ENCODE measurements at regions not wholly inside any gene's neighbourhood (a gene's known extent, or its start where the extent isn't known, plus 50 kb on each side); places are given as distances from the start of the nearest gene placed in this dataset.

DNA sequence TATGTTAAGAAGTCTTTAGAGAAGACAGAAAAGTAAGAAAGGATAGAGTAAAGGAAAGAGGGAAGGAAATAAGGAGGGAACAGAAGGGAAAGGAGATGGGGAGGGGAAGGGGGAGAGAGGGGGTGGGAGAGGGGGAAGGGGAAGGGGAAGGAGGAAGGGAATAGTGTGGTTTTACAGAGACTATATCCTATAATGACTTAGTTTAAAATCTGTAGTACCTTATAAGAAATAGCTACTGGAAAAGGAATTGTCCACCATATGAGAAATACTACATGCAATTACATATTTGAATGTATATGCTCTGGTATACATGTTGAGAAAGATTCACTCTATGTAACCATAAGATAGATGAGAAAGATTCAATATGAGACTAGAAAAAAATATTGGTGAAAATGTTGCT lies 1042.3 kb downstream of the BRINP3 start:
- TF ChIP-seq, protein P1, sequence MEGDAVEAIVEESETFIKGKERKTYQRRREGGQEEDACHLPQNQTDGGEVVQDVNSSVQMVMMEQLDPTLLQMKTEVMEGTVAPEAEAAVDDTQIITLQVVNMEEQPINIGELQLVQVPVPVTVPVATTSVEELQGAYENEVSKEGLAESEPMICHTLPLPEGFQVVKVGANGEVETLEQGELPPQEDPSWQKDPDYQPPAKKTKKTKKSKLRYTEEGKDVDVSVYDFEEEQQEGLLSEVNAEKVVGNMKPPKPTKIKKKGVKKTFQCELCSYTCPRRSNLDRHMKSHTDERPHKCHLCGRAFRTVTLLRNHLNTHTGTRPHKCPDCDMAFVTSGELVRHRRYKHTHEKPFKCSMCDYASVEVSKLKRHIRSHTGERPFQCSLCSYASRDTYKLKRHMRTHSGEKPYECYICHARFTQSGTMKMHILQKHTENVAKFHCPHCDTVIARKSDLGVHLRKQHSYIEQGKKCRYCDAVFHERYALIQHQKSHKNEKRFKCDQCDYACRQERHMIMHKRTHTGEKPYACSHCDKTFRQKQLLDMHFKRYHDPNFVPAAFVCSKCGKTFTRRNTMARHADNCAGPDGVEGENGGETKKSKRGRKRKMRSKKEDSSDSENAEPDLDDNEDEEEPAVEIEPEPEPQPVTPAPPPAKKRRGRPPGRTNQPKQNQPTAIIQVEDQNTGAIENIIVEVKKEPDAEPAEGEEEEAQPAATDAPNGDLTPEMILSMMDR (IDR thresholded peaks at IDR 0.05) = no peak
- no peak for TF ChIP-seq POLR2A (IDR thresholded peaks at IDR 0.05)

Data from right lobe of liver (tissue), 4 donors.